Activated CD4-positive, alpha-beta T cell treated with anti-CD3 and anti-CD28 coated beads, Interleukin-2, amount 10 ng/mL, durations not matched to agents 7 days and 5 days (primary cell): ENCODE measurements at regions not wholly inside any gene's neighbourhood (a gene's known extent, or its start where the extent isn't known, plus 50 kb on each side); places are given as distances from the start of the nearest gene placed in this dataset.

Experiments used
- CTCF ChIA-PET: fragments of 350-600 bp; sonication (Branson Sonifier 250); formaldehyde crosslinking; loops from one replicate; lab custom pipeline; 2021; ENCODE audit warnings: antibody characterized with exemption; lab: Charles Lee
- POLR2A ChIA-PET: fragments of 350-600 bp; sonication (Branson Sonifier 250); formaldehyde crosslinking; loops from one replicate; lab custom pipeline; 2021; ENCODE audit warnings: antibody characterized with exemption; lab: Charles Lee
- DNase-seq: peaks from one replicate; pipeline ENCODE4 v3.0.0-alpha.2; 2020
- H3K27ac Mint-ChIP-seq: one replicate; pipeline ENCODE4 v1.8.0; 2021; ENCODE audit warnings: mild to moderate bottlenecking, moderate library complexity, mixed read lengths
- H3K27me3 Mint-ChIP-seq: one replicate; pipeline ENCODE4 v1.8.0; 2021; ENCODE audit warnings: mixed read lengths
- H3K36me3 Mint-ChIP-seq: one replicate; pipeline ENCODE4 v1.8.0; 2021; ENCODE audit warnings: low read depth, mixed read lengths
- H3K4me1 Mint-ChIP-seq: one replicate; pipeline ENCODE4 v1.8.0; 2021; ENCODE audit warnings: mixed read lengths
- H3K4me3 Mint-ChIP-seq: one replicate; pipeline ENCODE4 v1.8.0; 2021; ENCODE audit warnings: mild to moderate bottlenecking, moderate library complexity, mixed read lengths
- H3K9me3 Mint-ChIP-seq: one replicate; pipeline ENCODE4 v1.8.0; 2021; ENCODE audit warnings: mixed read lengths

- CTCF ChIA-PET, result no interaction called here
- H3K4me1 Mint-ChIP-seq, result no peaks in the 10 kb centered on the region
Observed at GRCh38 chr10:123550675-123551096, 115.5 kb upstream of the GPR26 start.

GRCh38 chr10:123551259-123551658 lies 114.9 kb upstream of the GPR26 start:
- Mint-ChIP-seq H3K27ac (no peak overlapping the region), H3K36me3 (no peaks in the 10 kb centered on the region), H3K27me3 (peaks cover 7% of the 10 kb centered on the region), H3K9me3 (no peaks in the 10 kb centered on the region), H3K4me3 (no peak overlapping the region), H3K4me1 (no peaks in the 10 kb centered on the region)
- CTCF ChIA-PET, result no interaction called here
- DNase-seq, result no peak
- POLR2A ChIA-PET, result no interaction called here

More at GRCh38 chr10:123550675-123551096, 115.5 kb upstream of the GPR26 start:
- POLR2A ChIA-PET, result no interaction called here
- H3K36me3 Mint-ChIP-seq, result no peaks in the 10 kb centered on the region
- no peak overlapping the region for H3K27ac Mint-ChIP-seq
- H3K4me3 Mint-ChIP-seq, result no peak overlapping the region
- H3K9me3 Mint-ChIP-seq, result no peaks in the 10 kb centered on the region
- no peak for DNase-seq
- H3K27me3 Mint-ChIP-seq, result peaks cover 7% of the 10 kb centered on the region

GRCh38 chr10:123552760-123553554 lies 113.2 kb upstream of the GPR26 start:
- no peak overlapping the region for H3K4me3 Mint-ChIP-seq
- no peak for DNase-seq
- H3K36me3 Mint-ChIP-seq, result no peaks in the 10 kb centered on the region
- peaks cover 5% of the 10 kb centered on the region for H3K27me3 Mint-ChIP-seq
- H3K4me1 Mint-ChIP-seq, result no peaks in the 10 kb centered on the region
- ChIA-PET POLR2A (no interaction called here), CTCF (no interaction called here)
- no peak overlapping the region for H3K27ac Mint-ChIP-seq
- H3K9me3 Mint-ChIP-seq, result no peaks in the 10 kb centered on the region

GRCh38 chr10:123553810-123554430 lies 112.2 kb upstream of the GPR26 start:
- no peaks in the 10 kb centered on the region for H3K9me3 Mint-ChIP-seq
- no peak overlapping the region for H3K4me3 Mint-ChIP-seq
- peaks cover 4% of the 10 kb centered on the region for H3K27me3 Mint-ChIP-seq
- no peak for DNase-seq
- no peak overlapping the region for H3K27ac Mint-ChIP-seq
- CTCF ChIA-PET, result no interaction called here
- POLR2A ChIA-PET, result no interaction called here
- no peaks in the 10 kb centered on the region for H3K4me1 Mint-ChIP-seq
- no peaks in the 10 kb centered on the region for H3K36me3 Mint-ChIP-seq

GRCh38 chr10:123554656-123555055 lies 111.5 kb upstream of the GPR26 start:
- ChIA-PET POLR2A (no interaction called here), CTCF (no interaction called here)
- no peak for DNase-seq
- Mint-ChIP-seq H3K4me1 (no peaks in the 10 kb centered on the region), H3K9me3 (no peaks in the 10 kb centered on the region), H3K4me3 (no peak overlapping the region), H3K36me3 (no peaks in the 10 kb centered on the region), H3K27ac (no peak overlapping the region), H3K27me3 (peaks cover 2% of the 10 kb centered on the region)

GRCh38 chr10:123555616-123556015 lies 110.5 kb upstream of the GPR26 start:
- Mint-ChIP-seq H3K27me3 (peaks cover 6% of the 10 kb centered on the region), H3K36me3 (no peaks in the 10 kb centered on the region), H3K4me1 (no peaks in the 10 kb centered on the region), H3K4me3 (no peak overlapping the region), H3K27ac (no peak overlapping the region), H3K9me3 (no peaks in the 10 kb centered on the region)
- ChIA-PET CTCF (no interaction called here), POLR2A (no interaction called here)
- no peak for DNase-seq

GRCh38 chr10:123556049-123556448 lies 110.1 kb upstream of the GPR26 start:
- Mint-ChIP-seq H3K27ac (no peak overlapping the region), H3K9me3 (no peaks in the 10 kb centered on the region), H3K36me3 (no peaks in the 10 kb centered on the region), H3K4me1 (no peaks in the 10 kb centered on the region), H3K27me3 (peaks cover 6% of the 10 kb centered on the region), H3K4me3 (no peak overlapping the region)
- CTCF ChIA-PET, result no interaction called here
- no peak for DNase-seq
- POLR2A ChIA-PET, result no interaction called here

GRCh38 chr10:123556736-123557135 lies 109.4 kb upstream of the GPR26 start:
- ChIA-PET CTCF (no interaction called here), POLR2A (no interaction called here)
- Mint-ChIP-seq H3K36me3 (no peaks in the 10 kb centered on the region), H3K4me1 (no peaks in the 10 kb centered on the region), H3K27me3 (peaks cover 4% of the 10 kb centered on the region), H3K27ac (no peak overlapping the region), H3K4me3 (no peak overlapping the region), H3K9me3 (no peaks in the 10 kb centered on the region)
- no peak for DNase-seq

GRCh38 chr10:123557366-123558108 lies 108.6 kb upstream of the GPR26 start:
- DNase-seq, result no peak
- Mint-ChIP-seq H3K27ac (no peak overlapping the region), H3K27me3 (peaks cover 4% of the 10 kb centered on the region), H3K4me1 (no peaks in the 10 kb centered on the region), H3K4me3 (no peak overlapping the region), H3K9me3 (no peaks in the 10 kb centered on the region), H3K36me3 (no peaks in the 10 kb centered on the region)
- ChIA-PET CTCF (no interaction called here), POLR2A (no interaction called here)

GRCh38 chr10:123558651-123559050 lies 107.5 kb upstream of the GPR26 start:
- ChIA-PET CTCF (interaction anchor here (0.6 kb wide), 2 partner anchors 428 to 1125 kb away, joined by 3 to 4 read pairs; no protein-coding TSS in a partner anchor), POLR2A (no interaction called here)
- no peak overlapping the region for H3K27ac Mint-ChIP-seq
- H3K4me1 Mint-ChIP-seq, result no peaks in the 10 kb centered on the region
- no peak overlapping the region for H3K4me3 Mint-ChIP-seq
- no peak for DNase-seq
- H3K9me3 Mint-ChIP-seq, result no peaks in the 10 kb centered on the region
- no peaks in the 10 kb centered on the region for H3K36me3 Mint-ChIP-seq
- H3K27me3 Mint-ChIP-seq, result peaks cover 4% of the 10 kb centered on the region

GRCh38 chr10:123559066-123559822 lies 106.9 kb upstream of the GPR26 start:
- peak; percentile 58 for DNase-seq
- ChIA-PET POLR2A (no interaction called here), CTCF (interaction anchor here (0.6 kb wide), 2 partner anchors 428 to 1125 kb away, joined by 3 to 4 read pairs; no protein-coding TSS in a partner anchor)
- Mint-ChIP-seq H3K9me3 (no peaks in the 10 kb centered on the region), H3K27me3 (peaks cover 4% of the 10 kb centered on the region), H3K27ac (no peak overlapping the region), H3K4me3 (no peak overlapping the region), H3K4me1 (no peaks in the 10 kb centered on the region), H3K36me3 (no peaks in the 10 kb centered on the region)

GRCh38 chr10:123559823-123560092 lies 106.4 kb upstream of the GPR26 start:
- H3K4me3 Mint-ChIP-seq, result no peak overlapping the region
- no peak for DNase-seq
- H3K27me3 Mint-ChIP-seq, result peaks cover 4% of the 10 kb centered on the region
- H3K9me3 Mint-ChIP-seq, result no peaks in the 10 kb centered on the region
- H3K36me3 Mint-ChIP-seq, result no peaks in the 10 kb centered on the region
- CTCF ChIA-PET, result no interaction called here
- no peak overlapping the region for H3K27ac Mint-ChIP-seq
- H3K4me1 Mint-ChIP-seq, result no peaks in the 10 kb centered on the region
- POLR2A ChIA-PET, result no interaction called here
